Activated CD4-positive, alpha-beta T cell treated with anti-CD3 and anti-CD28 coated beads, Interleukin-2, amount 10 ng/mL, durations not matched to agents 24 days and 14 days (primary cell): ENCODE measurements at regions not wholly inside any gene's neighbourhood (a gene's known extent, or its start where the extent isn't known, plus 50 kb on each side); places are given as distances from the start of the nearest gene placed in this dataset.

ENCODE experiments used
- DNase-seq: peaks from one replicate; pipeline ENCODE4 v3.0.0; 2022
- H3K27ac Mint-ChIP-seq: one replicate; pipeline ENCODE4 v1.8.0; 2022; ENCODE audit warnings: mild to moderate bottlenecking, mixed read lengths
- H3K27me3 Mint-ChIP-seq: one replicate; pipeline ENCODE4 v1.8.0; 2022; ENCODE audit warnings: mixed read lengths
- H3K36me3 Mint-ChIP-seq: one replicate; pipeline ENCODE4 v1.8.0; 2022; ENCODE audit warnings: low read depth, mild to moderate bottlenecking, mixed read lengths
- H3K4me1 Mint-ChIP-seq: one replicate; pipeline ENCODE4 v1.8.0; 2021; ENCODE audit warnings: mixed read lengths
- H3K4me3 Mint-ChIP-seq: one replicate; pipeline ENCODE4 v1.8.0; 2022; ENCODE audit warnings: mild to moderate bottlenecking, moderate library complexity, mixed read lengths
- H3K9me3 Mint-ChIP-seq: one replicate; pipeline ENCODE4 v1.8.0; 2021; ENCODE audit warnings: mixed read lengths
- intact Hi-C: fragments of 100-400 bp; cut with micrococcal nuclease; formaldehyde crosslinking; loops from one replicate; pipeline ENCODE4 v1.15.1; 2023

DNA sequence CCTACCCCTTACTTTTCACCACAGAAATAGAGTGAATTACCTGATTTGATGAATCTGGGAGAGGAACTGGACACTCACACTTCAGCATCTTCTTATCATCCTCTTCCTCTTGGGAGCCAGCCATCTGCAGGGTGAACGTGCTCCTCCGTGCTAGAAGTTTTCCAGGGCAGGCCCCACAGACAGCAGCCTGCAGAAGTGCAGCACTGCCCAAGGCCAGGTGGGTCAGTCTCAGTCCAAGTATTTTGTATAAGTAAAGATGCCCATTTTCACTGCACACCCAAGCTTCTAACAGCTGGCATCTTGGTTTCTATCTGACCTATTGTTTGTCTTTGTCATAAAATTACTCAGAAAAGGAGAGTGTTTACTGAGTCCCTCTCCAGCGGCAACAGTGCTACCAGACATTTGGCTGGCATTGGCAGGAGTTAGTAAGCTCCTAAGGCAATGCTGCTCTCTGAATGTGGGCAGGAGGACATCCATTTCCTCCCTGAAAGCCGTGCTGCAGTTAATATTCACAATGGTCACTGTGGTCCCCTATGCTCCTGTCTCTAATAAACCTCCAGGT lies 222.6 kb upstream of the CTAGE1 start:
- no peaks in the 10 kb centered on the region for H3K36me3 Mint-ChIP-seq
- H3K27ac Mint-ChIP-seq = no peak overlapping the region
- no peak for DNase-seq
- intact Hi-C loops = no loop called here
- no peaks in the 10 kb centered on the region for H3K27me3 Mint-ChIP-seq
- H3K4me1 Mint-ChIP-seq = no peaks in the 10 kb centered on the region
- H3K4me3 Mint-ChIP-seq = no peak overlapping the region
- H3K9me3 Mint-ChIP-seq = peaks cover 7% of the 10 kb centered on the region

DNA sequence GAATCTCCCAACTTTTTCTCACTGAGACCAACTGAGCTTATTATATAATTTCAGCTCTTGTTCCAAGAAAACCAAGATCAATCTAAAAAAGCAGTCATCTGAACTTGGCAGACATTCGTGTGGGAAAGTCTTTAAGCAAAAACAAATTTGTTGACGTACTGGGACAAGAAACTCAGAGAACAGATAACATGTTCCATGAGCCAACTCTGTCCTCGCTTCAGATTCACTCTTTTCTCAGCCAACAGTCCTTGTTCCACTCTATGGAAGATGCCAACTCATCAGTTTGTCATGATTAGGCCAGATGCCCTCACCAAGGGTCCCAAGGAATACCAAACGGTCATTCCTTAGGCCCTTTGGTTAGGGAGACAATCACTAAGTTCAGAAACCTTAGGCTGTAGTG lies 224.2 kb upstream of the CTAGE1 start:
- DNase-seq = no peak
- H3K36me3 Mint-ChIP-seq = no peaks in the 10 kb centered on the region
- intact Hi-C loops = no loop called here
- no peak overlapping the region for H3K27ac Mint-ChIP-seq
- no peaks in the 10 kb centered on the region for H3K4me1 Mint-ChIP-seq
- H3K27me3 Mint-ChIP-seq = no peaks in the 10 kb centered on the region
- H3K4me3 Mint-ChIP-seq = no peak overlapping the region
- H3K9me3 Mint-ChIP-seq = peaks cover 4% of the 10 kb centered on the region

DNA sequence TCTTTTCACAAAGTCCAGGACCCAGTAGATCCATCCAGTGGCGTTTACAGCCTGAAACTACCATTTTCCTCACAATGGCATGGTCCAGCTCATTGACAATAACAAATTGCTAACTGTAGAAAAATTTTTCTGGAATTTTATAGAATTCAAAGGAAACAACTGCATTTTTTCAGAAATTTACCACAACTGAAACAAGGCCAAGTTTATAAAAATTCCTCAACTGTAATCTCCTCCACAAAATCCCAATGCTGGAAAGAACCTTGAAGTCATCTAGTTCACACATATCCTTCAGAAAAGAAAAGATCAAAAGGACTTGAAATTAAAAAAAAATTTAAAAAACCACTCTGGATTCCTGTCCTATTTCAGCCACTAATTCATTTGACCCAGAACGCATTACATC lies 226.0 kb upstream of the CTAGE1 start:
- Mint-ChIP-seq H3K36me3 (no peaks in the 10 kb centered on the region), H3K9me3 (no peaks in the 10 kb centered on the region), H3K27me3 (no peaks in the 10 kb centered on the region), H3K27ac (no peak overlapping the region), H3K4me3 (no peak overlapping the region), H3K4me1 (no peaks in the 10 kb centered on the region)
- DNase-seq = no peak
- intact Hi-C loops = no loop called here

DNA sequence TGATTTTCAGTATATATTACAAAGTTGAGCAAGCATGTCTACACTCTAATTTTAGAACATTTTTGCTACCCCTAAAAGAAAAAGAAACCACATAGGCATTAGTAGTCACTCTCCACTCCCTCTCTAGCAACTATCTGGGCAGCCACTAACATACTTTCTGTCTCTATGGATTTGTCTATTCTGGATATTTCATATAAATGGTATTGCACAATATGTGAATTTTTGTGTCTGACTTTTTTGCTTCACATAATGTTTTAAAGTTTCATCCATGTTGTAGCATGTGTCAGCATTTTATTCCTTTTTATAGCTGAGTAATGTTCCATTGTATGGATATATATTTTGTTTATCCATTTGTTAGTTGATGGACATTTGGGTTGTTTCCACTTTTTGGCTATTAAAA lies 232.5 kb upstream of the CTAGE1 start:
- no peak for DNase-seq
- Mint-ChIP-seq H3K4me1 (no peaks in the 10 kb centered on the region), H3K9me3 (no peaks in the 10 kb centered on the region), H3K36me3 (no peaks in the 10 kb centered on the region), H3K4me3 (no peak overlapping the region), H3K27me3 (no peaks in the 10 kb centered on the region), H3K27ac (no peak overlapping the region)
- intact Hi-C loops = no loop called here

DNA sequence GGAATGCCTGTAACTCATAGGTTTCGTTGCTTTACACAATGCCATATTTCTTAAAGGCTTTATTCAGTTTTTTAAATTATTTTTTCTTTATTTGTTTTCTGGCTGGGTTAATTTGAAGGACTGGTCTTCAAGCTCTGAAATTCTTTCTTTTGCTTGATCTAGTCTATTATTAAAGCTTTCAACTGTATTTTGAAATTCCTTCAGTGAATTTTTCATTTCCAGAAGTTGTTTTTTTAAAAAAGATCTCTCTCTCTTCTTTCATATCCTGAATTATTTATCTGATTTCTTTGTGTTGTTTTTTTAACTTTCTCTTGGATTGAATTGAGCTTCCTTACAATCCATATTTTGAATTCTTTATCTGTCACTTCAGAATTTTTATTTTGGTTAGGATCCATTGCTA lies 239.9 kb upstream of the CTAGE1 start:
- intact Hi-C loops = no loop called here
- DNase-seq = no peak
- Mint-ChIP-seq H3K9me3 (peaks cover 6% of the 10 kb centered on the region), H3K4me3 (no peak overlapping the region), H3K4me1 (no peaks in the 10 kb centered on the region), H3K27me3 (no peaks in the 10 kb centered on the region), H3K27ac (no peak overlapping the region), H3K36me3 (no peaks in the 10 kb centered on the region)

DNA sequence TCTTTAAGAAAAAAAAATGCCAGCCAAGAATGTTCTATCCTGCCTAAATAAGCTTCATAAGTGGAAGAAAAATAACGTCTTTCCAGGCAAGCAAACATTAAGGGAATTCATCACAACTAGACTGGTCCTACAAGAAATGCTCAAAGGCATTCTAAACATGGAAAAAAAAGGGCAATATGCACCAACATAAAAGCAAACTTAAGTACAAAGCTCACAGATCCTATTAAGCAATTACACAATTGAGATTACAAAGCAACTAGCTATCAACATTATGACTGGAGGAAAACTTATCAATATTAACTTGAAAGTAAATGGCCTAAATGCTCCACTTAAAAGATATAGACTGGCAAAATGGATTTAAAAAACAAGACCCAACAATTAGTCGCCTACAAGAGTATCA lies 240.6 kb upstream of the CTAGE1 start:
- H3K9me3 Mint-ChIP-seq = peaks cover 9% of the 10 kb centered on the region

DNA sequence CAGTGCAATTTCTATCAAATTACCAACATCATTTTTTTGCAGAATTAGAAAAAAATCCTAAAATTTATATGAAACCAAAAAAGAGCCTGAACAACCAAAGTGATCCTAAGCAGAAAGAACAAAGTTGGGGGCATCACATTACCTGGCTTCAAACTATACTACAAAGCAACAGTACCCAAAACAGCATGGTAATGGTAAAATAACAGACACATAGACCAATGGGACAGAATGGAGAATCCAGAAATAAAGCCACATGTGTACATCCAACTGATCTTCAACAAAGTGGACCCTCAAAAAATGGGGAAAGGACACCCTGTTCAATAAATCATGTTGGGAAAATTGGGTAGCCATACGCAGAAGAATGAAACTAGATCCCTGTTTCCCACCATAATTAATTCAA lies 245.7 kb upstream of the CTAGE1 start:
- Mint-ChIP-seq H3K36me3 (no peaks in the 10 kb centered on the region), H3K27me3 (no peaks in the 10 kb centered on the region), H3K27ac (no peak overlapping the region), H3K9me3 (peaks cover 13% of the 10 kb centered on the region), H3K4me3 (no peak overlapping the region), H3K4me1 (no peaks in the 10 kb centered on the region)
- DNase-seq = no peak
- intact Hi-C loops = no loop called here

More for the DNA sequence above, 240.6 kb upstream of the CTAGE1 start:
- Mint-ChIP-seq H3K36me3 (no peaks in the 10 kb centered on the region), H3K4me1 (no peaks in the 10 kb centered on the region), H3K4me3 (no peak overlapping the region), H3K27ac (no peak overlapping the region), H3K27me3 (no peaks in the 10 kb centered on the region)
- intact Hi-C loops = no loop called here
- DNase-seq = no peak

DNA sequence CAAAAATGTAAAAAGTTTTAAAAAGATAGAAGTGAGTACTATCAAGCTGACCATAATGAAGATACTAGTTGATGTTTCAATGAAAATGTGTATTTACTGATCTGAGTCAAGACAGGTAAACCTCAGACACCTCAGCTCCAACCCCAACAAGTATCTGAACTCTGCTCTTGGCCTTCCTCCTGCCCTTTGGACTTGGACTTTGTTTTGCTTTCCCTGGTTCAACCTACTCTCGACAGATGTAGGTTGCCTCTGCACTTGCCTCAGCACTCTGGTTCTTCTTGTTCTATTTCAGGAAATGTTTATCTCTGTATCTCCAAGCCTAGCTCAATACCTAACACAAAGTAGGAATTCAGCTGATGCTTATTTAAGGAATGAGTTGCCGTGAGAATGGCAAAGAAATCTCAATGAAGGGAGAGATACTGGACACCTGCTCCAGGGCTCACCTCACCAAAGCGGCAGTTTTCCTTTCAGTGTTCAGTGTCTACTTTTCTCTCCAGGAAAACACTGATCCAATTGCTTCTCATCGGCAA lies 248.8 kb upstream of the CTAGE1 start:
- no peaks in the 10 kb centered on the region for H3K4me1 Mint-ChIP-seq
- H3K4me3 Mint-ChIP-seq = no peak overlapping the region
- DNase-seq = no peak
- H3K36me3 Mint-ChIP-seq = no peaks in the 10 kb centered on the region
- no peak overlapping the region for H3K27ac Mint-ChIP-seq
- intact Hi-C loops = no loop called here
- H3K27me3 Mint-ChIP-seq = no peaks in the 10 kb centered on the region
- peaks cover 8% of the 10 kb centered on the region for H3K9me3 Mint-ChIP-seq

DNA sequence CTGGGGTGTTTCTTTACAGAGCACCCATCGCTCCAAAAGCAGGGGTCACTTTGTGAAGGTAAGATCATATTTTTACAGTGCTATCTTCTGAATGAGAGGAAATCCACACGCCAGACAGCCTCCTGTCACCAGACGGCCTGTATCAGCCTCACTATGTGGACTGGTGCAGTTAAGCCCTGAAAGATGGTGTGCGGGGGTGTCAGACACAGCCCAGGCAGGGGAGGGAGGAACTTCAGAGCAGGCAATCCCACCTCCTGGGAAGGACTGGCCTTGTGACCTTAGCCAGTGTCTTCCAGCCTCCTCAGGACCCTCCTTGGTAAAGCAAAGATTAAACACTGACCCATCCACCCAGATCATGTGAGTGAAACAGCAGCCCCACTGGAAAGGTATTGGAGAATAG lies 249.4 kb upstream of the CTAGE1 start:
- Mint-ChIP-seq H3K9me3 (peaks cover 8% of the 10 kb centered on the region), H3K4me3 (no peak overlapping the region)
- intact Hi-C loops = no loop called here

DNA sequence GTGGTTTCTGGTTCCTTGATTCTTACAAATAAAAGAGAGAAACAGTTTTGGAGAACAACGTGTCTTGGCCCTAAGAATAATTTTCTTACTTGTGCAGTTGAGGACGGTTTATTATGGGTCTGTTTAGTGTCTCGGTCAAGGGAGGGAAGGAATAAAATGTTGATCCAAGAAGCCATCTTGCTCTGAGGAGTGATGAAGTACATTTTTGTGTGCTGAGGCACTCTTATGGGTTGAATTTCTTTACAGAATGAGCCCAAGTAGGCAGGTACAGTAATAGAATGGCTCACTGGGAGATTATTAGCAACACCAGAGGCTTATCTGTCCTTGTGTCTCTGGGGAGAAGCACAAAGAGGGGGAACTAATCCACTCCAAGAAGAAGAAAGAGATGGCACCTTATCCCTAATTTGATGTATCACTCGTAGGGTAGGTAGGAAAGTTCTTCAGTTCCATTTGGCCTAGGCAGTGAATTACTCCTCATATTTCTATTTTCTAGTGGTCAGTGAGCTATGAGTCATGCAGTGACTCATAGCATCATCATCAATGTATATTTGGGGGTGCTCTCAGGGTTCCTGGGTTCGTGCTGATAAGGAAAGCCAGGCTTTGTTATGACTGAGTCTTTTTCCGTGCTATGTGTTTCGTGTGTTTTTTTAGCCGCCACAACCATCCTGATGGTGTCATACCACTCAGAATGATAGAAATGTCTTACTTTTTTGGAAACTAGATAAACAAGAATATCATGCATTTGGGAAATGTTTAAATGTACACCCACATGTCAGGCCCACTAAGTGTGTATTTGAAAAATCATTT lies 250.1 kb upstream of the CTAGE1 start:
- Mint-ChIP-seq H3K4me3 (no peak overlapping the region), H3K4me1 (no peaks in the 10 kb centered on the region), H3K9me3 (peaks cover 8% of the 10 kb centered on the region), H3K27ac (no peak overlapping the region), H3K36me3 (no peaks in the 10 kb centered on the region), H3K27me3 (no peaks in the 10 kb centered on the region)
- DNase-seq = no peak
- intact Hi-C loops = no loop called here

More for the DNA sequence above, 249.4 kb upstream of the CTAGE1 start:
- Mint-ChIP-seq H3K36me3 (no peaks in the 10 kb centered on the region), H3K4me1 (no peaks in the 10 kb centered on the region), H3K27me3 (no peaks in the 10 kb centered on the region), H3K27ac (no peak overlapping the region)
- DNase-seq = no peak

DNA sequence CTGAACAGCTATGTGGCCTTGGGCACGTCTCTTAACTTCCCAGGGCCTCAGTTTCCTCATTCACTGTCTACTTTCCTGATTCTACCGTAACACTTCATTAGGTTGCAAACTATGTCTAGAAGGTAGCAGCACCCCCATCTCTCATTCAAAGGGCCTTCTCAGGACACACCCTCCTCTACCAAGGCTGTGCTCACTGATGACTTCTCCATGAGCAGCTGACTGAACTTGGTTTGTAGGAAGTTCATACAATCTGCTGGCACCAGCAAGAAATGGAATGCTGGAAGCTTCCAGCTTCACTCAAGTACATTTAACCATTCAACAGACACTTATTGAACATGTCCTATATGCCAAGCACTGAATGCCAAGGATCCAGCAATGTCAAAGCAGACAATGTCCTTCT lies 250.8 kb upstream of the CTAGE1 start:
- Mint-ChIP-seq H3K4me1 (no peaks in the 10 kb centered on the region), H3K27ac (no peak overlapping the region), H3K36me3 (no peaks in the 10 kb centered on the region), H3K9me3 (peaks cover 3% of the 10 kb centered on the region), H3K27me3 (no peaks in the 10 kb centered on the region), H3K4me3 (no peak overlapping the region)
- no peak for DNase-seq
- intact Hi-C loops = no loop called here

DNA sequence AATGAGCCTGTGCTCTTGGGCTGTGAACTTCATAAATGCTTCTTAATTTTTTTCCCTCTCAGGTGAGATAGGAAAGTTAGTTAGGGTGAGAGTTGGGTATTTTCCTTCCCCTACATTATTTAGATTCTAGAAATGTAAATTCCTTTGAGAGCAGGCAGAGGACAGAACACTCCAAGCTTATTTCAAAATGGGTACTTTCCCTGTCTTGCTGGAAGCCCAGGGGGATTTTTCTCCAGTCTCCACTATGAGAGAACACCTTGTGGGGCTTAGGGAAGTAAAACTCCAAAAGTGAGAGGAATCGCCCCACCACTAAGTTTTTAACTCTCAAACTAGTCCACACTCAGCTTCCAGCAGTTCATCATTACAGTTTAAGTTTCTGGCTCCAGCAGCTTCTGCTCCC lies 253.2 kb upstream of the CTAGE1 start:
- DNase-seq = no peak
- no peak overlapping the region for H3K4me3 Mint-ChIP-seq
- no peaks in the 10 kb centered on the region for H3K27me3 Mint-ChIP-seq
- no peaks in the 10 kb centered on the region for H3K36me3 Mint-ChIP-seq
- H3K9me3 Mint-ChIP-seq = no peaks in the 10 kb centered on the region
- no peaks in the 10 kb centered on the region for H3K4me1 Mint-ChIP-seq
- H3K27ac Mint-ChIP-seq = no peak overlapping the region
- intact Hi-C loops = no loop called here

DNA sequence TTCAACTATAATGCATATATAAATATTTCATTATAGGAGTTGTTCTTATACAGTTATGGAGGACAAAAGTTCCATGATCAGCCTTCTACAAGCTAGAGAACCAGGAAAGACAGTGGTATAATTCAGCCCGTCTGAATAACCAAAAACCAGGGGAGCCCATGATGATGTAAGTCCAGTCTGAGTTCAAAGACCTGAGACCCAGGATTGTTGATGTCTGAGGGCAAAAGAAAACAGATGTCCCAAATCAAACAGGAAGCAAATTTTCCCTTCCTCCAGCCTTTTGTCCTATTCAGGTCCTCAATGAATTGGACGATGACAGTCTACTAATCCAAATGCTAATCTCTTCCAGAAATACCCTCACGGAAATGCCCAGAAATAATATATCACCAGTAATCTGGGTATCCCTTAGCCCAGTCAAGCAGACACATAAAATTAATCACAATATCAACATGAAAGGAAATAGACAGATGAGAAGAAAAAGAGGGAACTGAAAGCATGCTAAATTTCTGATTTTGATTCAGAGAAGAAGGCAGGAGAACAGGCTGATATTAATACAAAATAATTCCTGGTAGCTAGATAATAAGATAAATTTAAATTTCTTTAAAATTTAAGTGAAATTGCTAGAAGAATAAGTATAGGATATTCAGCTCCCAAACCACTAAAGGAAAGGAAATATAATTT lies 255.6 kb upstream of the CTAGE1 start:
- Mint-ChIP-seq H3K4me3 (no peak overlapping the region), H3K4me1 (no peaks in the 10 kb centered on the region), H3K27ac (no peak overlapping the region), H3K36me3 (no peaks in the 10 kb centered on the region), H3K9me3 (no peaks in the 10 kb centered on the region), H3K27me3 (no peaks in the 10 kb centered on the region)
- intact Hi-C loops = no loop called here
- DNase-seq = no peak

DNA sequence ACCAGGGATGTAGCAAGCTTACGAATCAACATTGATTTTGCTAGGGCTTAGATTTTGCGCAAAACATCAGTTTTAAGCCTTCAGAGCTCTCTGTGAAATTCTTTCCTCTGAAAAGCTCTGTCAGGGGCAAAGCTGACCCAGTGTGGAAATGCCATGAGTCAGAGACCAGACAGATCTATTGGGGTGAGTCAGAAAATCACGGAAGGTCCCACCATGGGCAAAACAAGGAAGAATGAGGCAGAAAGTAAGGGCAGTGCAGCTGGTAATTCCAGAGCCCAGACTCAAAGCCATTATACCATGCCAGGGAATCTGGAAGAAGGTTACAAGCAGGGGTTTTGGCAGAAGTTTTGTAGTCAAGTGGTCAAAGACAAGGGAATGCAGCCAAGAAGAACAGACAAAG lies 256.6 kb upstream of the CTAGE1 start:
- no peak overlapping the region for H3K4me3 Mint-ChIP-seq
- no peaks in the 10 kb centered on the region for H3K36me3 Mint-ChIP-seq
- H3K9me3 Mint-ChIP-seq = no peaks in the 10 kb centered on the region
- no peak for DNase-seq
- H3K27me3 Mint-ChIP-seq = no peaks in the 10 kb centered on the region
- H3K27ac Mint-ChIP-seq = no peak overlapping the region
- intact Hi-C loops = no loop called here
- no peaks in the 10 kb centered on the region for H3K4me1 Mint-ChIP-seq
